GM18505 (cell line): ENCODE measurements at regions not wholly inside any gene's neighbourhood (a gene's known extent, or its start where the extent isn't known, plus 50 kb on each side); places are given as distances from the start of the nearest gene placed in this dataset.
"Not testable (repeated sequence)": the region's sequence is repeated elsewhere in the genome, so short reads cannot be mapped to it uniquely, and the experiment has no call there.

Source experiments
- ATAC-seq: cut with Tn5 transposase; IDR thresholded peaks from one replicate; pipeline ENCODE4 v1.9.1; 2021; ENCODE audit not compliant: unreplicated experiment
- POLR2A ChIP-seq: IDR thresholded peaks from 4 replicates; pipeline ENCODE4 v1.6.1; 2011; ENCODE audit warnings: borderline replicate concordance; ENCODE audit not compliant: insufficient read depth, insufficient read length; ENCODE audit errors: extremely low read depth

GRCh38 chr5:89342106-89342876, 459.3 kb upstream of the MEF2C start:
- peak; percentile 33 for TF ChIP-seq POLR2A
- peak; percentile 36 for ATAC-seq

GRCh38 chr5:89338935-89339334, 456.0 kb upstream of the MEF2C start:
- TF ChIP-seq POLR2A, result no peak
- no peak for ATAC-seq

- no peak for TF ChIP-seq POLR2A
- no peak for ATAC-seq
Observed at GRCh38 chr5:89336111-89336510, 453.1 kb upstream of the MEF2C start.

GRCh38 chr5:89330140-89330539, 447.2 kb upstream of the MEF2C start:
- no peak for ATAC-seq
- no peak for TF ChIP-seq POLR2A

- no peak for ATAC-seq
- TF ChIP-seq POLR2A, result no peak
Observed at GRCh38 chr5:89327608-89328007, 444.6 kb upstream of the MEF2C start.

- ATAC-seq, result no peak
- TF ChIP-seq POLR2A, result no peak
Observed at GRCh38 chr5:89324990-89325389, 442.0 kb upstream of the MEF2C start.

- ATAC-seq, result no peak
- TF ChIP-seq POLR2A, result no peak
Observed at GRCh38 chr5:89320421-89321277, 437.7 kb upstream of the MEF2C start.

GRCh38 chr5:89317838-89318237, 434.9 kb upstream of the MEF2C start:
- ATAC-seq, result not testable (repeated sequence)

GRCh38 chr5:89315286-89316100, 432.5 kb upstream of the MEF2C start:
- TF ChIP-seq POLR2A, result no peak
- no peak for ATAC-seq

GRCh38 chr5:89313804-89314588, 431.0 kb upstream of the MEF2C start:
- peak; percentile 94 for ATAC-seq
- peak; percentile 64 for TF ChIP-seq POLR2A

- no peak for TF ChIP-seq POLR2A
- no peak for ATAC-seq
Observed at GRCh38 chr5:89313044-89313443, 430.1 kb upstream of the MEF2C start.

- ATAC-seq, result no peak
- TF ChIP-seq POLR2A, result no peak
Observed at GRCh38 chr5:89309268-89309667, 426.3 kb upstream of the MEF2C start.
